22Rv1 (cell line): ENCODE measurements at regions not wholly inside any gene's neighbourhood (a gene's known extent, or its start where the extent isn't known, plus 50 kb on each side); places are given as distances from the start of the nearest gene placed in this dataset.
A peak's percentile ranks its signal among the peaks of the same experiment; 100 is the strongest.

Experiments used
- H3K27ac ChIP-seq: fragments of 450-650 bp; 2 replicates; pipeline ENCODE4 v1.5.1; 2017
- CTCF ChIP-seq: fragments of 450-650 bp; IDR thresholded peaks from 2 replicates; pipeline ENCODE4 v1.5.1; 2017; ENCODE audit warnings: mild to moderate bottlenecking
- ZFX ChIP-seq: fragments of 450-650 bp; IDR thresholded peaks from 2 replicates; pipeline ENCODE4 v1.6.1; 2017; ENCODE audit warnings: antibody characterized with exemption, borderline replicate concordance

DNA sequence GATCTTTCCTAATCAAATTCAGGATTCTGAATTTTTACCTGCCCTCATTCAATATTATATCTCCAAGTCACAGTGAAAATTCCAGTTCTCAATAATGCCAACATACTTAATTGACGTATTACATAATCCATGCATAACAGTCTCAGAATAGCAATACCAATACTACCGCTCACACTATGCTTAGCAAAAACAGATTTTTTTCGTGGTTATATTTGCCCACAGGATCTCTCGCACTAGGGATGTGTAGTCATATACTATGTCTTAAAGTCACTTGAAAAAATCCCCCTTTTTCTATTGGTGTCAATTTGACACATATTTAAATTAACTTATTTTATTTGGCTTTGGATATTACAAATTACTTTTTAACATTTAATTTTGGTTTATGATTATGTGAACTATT is 323.1 kb upstream of the SLC35B3 start:
- no peak overlapping the region for H3K27ac ChIP-seq
- TF ChIP-seq CTCF: no peak
- no peak for TF ChIP-seq ZFX

- TF ChIP-seq ZFX (no peak), CTCF (no peak)
- H3K27ac ChIP-seq: no peak overlapping the region
Measured at GRCh38 chr6:8750627-8751026, 315.3 kb upstream of the SLC35B3 start.

DNA sequence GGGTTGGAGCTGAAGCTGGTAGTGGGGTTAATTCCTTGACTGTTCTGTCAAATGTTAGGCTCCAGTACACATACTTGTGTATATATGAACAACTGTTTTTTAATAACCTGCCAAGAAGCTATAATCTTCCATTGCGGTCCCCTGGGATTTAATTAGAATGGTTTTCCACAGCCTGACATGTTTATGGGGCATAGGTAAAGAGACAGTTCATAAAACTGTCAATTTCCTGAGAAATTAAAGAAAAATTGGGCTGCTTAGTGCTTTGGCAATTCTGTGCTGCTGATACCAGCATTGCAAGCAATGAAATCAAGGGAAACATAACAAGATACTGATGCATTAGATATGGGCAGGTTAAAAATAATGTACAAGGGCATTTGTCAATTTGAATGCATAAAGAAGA is 314.1 kb upstream of the SLC35B3 start:
- H3K27ac ChIP-seq: no peak overlapping the region
- TF ChIP-seq CTCF (no peak), ZFX (no peak)

DNA sequence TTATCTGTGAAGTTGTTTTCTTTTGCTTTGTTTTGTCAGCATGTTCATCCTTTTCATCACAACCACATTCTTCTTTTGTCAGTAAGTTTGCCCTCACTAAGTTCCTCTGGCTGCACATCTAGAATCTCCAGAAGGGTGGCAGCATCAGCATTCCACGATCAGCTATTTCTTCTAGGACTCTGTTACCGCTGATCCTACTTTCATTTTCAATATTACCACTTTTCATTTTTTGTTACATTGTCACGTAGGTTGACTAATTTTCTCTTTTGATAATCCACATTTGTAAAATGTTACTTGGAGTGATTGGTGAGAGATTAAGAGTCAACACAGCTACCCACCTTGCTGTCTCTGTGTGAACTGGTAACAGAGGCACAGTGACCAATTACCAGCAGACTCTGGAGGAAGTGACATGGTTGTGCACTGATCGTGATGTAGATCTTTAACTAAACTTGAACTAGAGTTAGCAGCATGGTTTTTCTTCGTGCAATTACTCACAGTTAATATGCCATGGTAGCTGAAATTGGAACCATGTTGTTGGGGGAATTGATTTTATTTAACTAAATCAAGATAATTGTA is 307.9 kb upstream of the SLC35B3 start:
- peak; percentile 33; the same call in 1 of the 2 replicates for TF ChIP-seq CTCF
- TF ChIP-seq ZFX: no peak
- H3K27ac ChIP-seq: no peak overlapping the region

GRCh38 chr6:8739454-8739853 is 304.1 kb upstream of the SLC35B3 start:
- H3K27ac ChIP-seq: no peak overlapping the region
- TF ChIP-seq CTCF (no peak), ZFX (no peak)

DNA sequence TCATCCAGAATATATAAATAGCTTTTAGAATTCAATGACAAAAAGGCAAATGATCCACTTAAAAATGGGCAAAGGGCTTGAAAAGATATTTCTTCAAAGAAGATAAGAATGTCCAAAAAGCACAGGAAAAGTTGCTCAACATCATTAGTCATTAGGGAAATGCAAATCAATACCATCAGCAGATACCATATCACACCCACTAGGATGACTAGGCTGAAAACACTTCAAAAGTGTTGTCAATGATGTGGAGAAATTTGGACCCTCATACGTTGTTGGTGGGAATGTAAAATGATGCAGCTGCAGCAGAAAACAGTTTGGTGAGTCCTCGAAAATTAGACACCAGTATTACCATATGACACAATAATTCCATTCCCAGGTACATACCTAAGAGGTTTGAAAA is 303.6 kb upstream of the SLC35B3 start:
- no peak for TF ChIP-seq CTCF
- no peak for TF ChIP-seq ZFX
- H3K27ac ChIP-seq: no peak overlapping the region

- no peak for TF ChIP-seq ZFX
- no peak for TF ChIP-seq CTCF
- H3K27ac ChIP-seq: no peak overlapping the region
Measured at GRCh38 chr6:8736156-8736895, 301.0 kb upstream of the SLC35B3 start.
